WTC11 (cell line): ENCODE measurements at regions not wholly inside any gene's neighbourhood (a gene's known extent, or its start where the extent isn't known, plus 50 kb on each side); places are given as distances from the start of the nearest gene placed in this dataset.

Experiments
- ATAC-seq: fragments of 200-7000 bp; cut with Tn5 transposase; 2 replicates; pipeline ENCODE4 v1.10.0; 2021; ENCODE audit warnings: mild to moderate bottlenecking, moderate library complexity
- CTCF ChIA-PET: fragments of 300-600 bp; sonication (Branson Sonifier 250); formaldehyde crosslinking; loops from one replicate; lab custom pipeline; 2021; ENCODE audit warnings: antibody characterized with exemption; lab: Charles Lee
- POLR2A ChIA-PET: fragments of 350-600 bp; sonication (Branson Sonifier 250); formaldehyde crosslinking; loops from one replicate; lab custom pipeline; 2021; ENCODE audit warnings: antibody characterized with exemption; lab: Charles Lee
- DNase-seq: peaks from one replicate; pipeline ENCODE4 v3.0.0; 2021; ENCODE audit warnings: low spot score
- H3K27ac Mint-ChIP-seq: 2 replicates; pipeline ENCODE4 v1.8.0; 2021; ENCODE audit warnings: mixed read lengths
- H3K27me3 Mint-ChIP-seq: 2 replicates; pipeline ENCODE4 v1.8.0; 2021; ENCODE audit warnings: low read depth, mild to moderate bottlenecking, moderate library complexity, mixed read lengths
- H3K36me3 Mint-ChIP-seq: 2 replicates; pipeline ENCODE4 v1.8.0; 2021; ENCODE audit warnings: mixed read lengths
- H3K4me1 Mint-ChIP-seq: 2 replicates; pipeline ENCODE4 v1.8.0; 2022; ENCODE audit warnings: mixed read lengths
- H3K4me3 Mint-ChIP-seq: 2 replicates; pipeline ENCODE4 v1.8.0; 2021; ENCODE audit warnings: mild to moderate bottlenecking, moderate library complexity, mixed read lengths
- H3K9me3 Mint-ChIP-seq: 2 replicates; pipeline ENCODE4 v1.8.0; 2021; ENCODE audit warnings: mixed read lengths
- EMX1 ChIP-seq: fragments of 250-450 bp; sonication (Bioruptor Pico); IDR thresholded peaks from 2 replicates; pipeline ENCODE4 v1.8.0; 2021; ENCODE audit warnings: mild to moderate bottlenecking
- ETV6 ChIP-seq: sonication (generic); formaldehyde crosslinking; IDR thresholded peaks from 2 replicates; pipeline ENCODE4 v1.8.1; 2022; ENCODE audit warnings: mild to moderate bottlenecking, missing genetic modification reagents
- GTF2I ChIP-seq: fragments of 250-450 bp; sonication (Bioruptor Pico); conservative IDR thresholded peaks from 2 replicates; pipeline ENCODE4 v1.4.0; 2021; ENCODE audit warnings: mild to moderate bottlenecking
- JUN ChIP-seq: sonication (generic); formaldehyde crosslinking; IDR thresholded peaks from 2 replicates; pipeline ENCODE4 v1.8.0; 2023; ENCODE audit warnings: mild to moderate bottlenecking, missing genetic modification reagents
- MYBL2 ChIP-seq: sonication (generic); formaldehyde crosslinking; IDR thresholded peaks from 2 replicates; pipeline ENCODE4 v1.8.1; 2023; ENCODE audit warnings: mild to moderate bottlenecking, moderate library complexity, missing genetic modification reagents
- NFYB ChIP-seq: sonication (generic); formaldehyde crosslinking; conservative IDR thresholded peaks from 2 replicates; pipeline ENCODE4 v1.8.0; 2022; ENCODE audit warnings: low read depth, missing genetic modification reagents
- NR2C2 ChIP-seq: sonication (generic); formaldehyde crosslinking; IDR thresholded peaks from 2 replicates; pipeline ENCODE4 v1.8.0; 2022; ENCODE audit warnings: mild to moderate bottlenecking, missing genetic modification reagents
- RORB ChIP-seq: fragments of 250-450 bp; sonication (Bioruptor Pico); IDR thresholded peaks from 2 replicates; pipeline ENCODE4 v1.9.0; 2021; ENCODE audit warnings: mild to moderate bottlenecking
- SOX15 ChIP-seq: fragments of 250-450 bp; sonication (Bioruptor Pico); IDR thresholded peaks from 2 replicates; pipeline ENCODE4 v1.9.0; 2021; ENCODE audit warnings: mild to moderate bottlenecking
- TCF7 ChIP-seq: sonication (generic); formaldehyde crosslinking; IDR thresholded peaks from 2 replicates; pipeline ENCODE4 v1.8.0; 2022; ENCODE audit warnings: mild to moderate bottlenecking, low read depth, missing genetic modification reagents, moderate library complexity
- TEAD1 ChIP-seq: sonication (generic); formaldehyde crosslinking; IDR thresholded peaks from 2 replicates; pipeline ENCODE4 v1.8.0; 2022; ENCODE audit warnings: mild to moderate bottlenecking, missing genetic modification reagents
- TP53 ChIP-seq: sonication (generic); formaldehyde crosslinking; IDR thresholded peaks from 2 replicates; pipeline ENCODE4 v1.8.1; 2023; ENCODE audit warnings: mild to moderate bottlenecking, missing genetic modification reagents
- ZNF263 ChIP-seq: sonication (generic); formaldehyde crosslinking; IDR thresholded peaks from 2 replicates; pipeline ENCODE4 v1.8.1; 2022; ENCODE audit warnings: low read depth, mild to moderate bottlenecking, moderate library complexity, missing genetic modification reagents
- ZNF396 ChIP-seq: fragments of 250-450 bp; sonication (Bioruptor Pico); IDR thresholded peaks from 2 replicates; pipeline ENCODE4 v1.8.0; 2021; ENCODE audit warnings: mild to moderate bottlenecking, moderate library complexity, borderline replicate concordance
- TF ChIP-seq, protein P1 (sequence below): sonication (generic); formaldehyde crosslinking; IDR thresholded peaks from 2 replicates; pipeline ENCODE4 v1.8.0; 2022; ENCODE audit warnings: mild to moderate bottlenecking, missing genetic modification reagents
- TF ChIP-seq, protein P2 (sequence below): sonication (generic); formaldehyde crosslinking; IDR thresholded peaks from 2 replicates; pipeline ENCODE4 v1.8.1; 2023; ENCODE audit warnings: mild to moderate bottlenecking, missing genetic modification reagents, moderate library complexity
- TF ChIP-seq, protein P3 (sequence below): fragments of 250-450 bp; sonication (Bioruptor Pico); conservative IDR thresholded peaks from 2 replicates; pipeline ENCODE4 v1.9.0; 2021; ENCODE audit warnings: mild to moderate bottlenecking
- TF ChIP-seq, protein P4 (sequence below): sonication (generic); formaldehyde crosslinking; IDR thresholded peaks from 2 replicates; pipeline ENCODE4 v1.8.0; 2023; ENCODE audit warnings: missing genetic modification reagents, mild to moderate bottlenecking, borderline replicate concordance
- TF ChIP-seq, protein P5 (sequence below): sonication (generic); formaldehyde crosslinking; IDR thresholded peaks from 2 replicates; pipeline ENCODE4 v1.8.1; 2023; ENCODE audit warnings: mild to moderate bottlenecking, missing genetic modification reagents, moderate library complexity
- TF ChIP-seq, protein P6 (sequence below): sonication (generic); formaldehyde crosslinking; IDR thresholded peaks from 2 replicates; pipeline ENCODE4 v1.8.0; 2022; ENCODE audit warnings: mild to moderate bottlenecking, missing genetic modification reagents

DNA sequence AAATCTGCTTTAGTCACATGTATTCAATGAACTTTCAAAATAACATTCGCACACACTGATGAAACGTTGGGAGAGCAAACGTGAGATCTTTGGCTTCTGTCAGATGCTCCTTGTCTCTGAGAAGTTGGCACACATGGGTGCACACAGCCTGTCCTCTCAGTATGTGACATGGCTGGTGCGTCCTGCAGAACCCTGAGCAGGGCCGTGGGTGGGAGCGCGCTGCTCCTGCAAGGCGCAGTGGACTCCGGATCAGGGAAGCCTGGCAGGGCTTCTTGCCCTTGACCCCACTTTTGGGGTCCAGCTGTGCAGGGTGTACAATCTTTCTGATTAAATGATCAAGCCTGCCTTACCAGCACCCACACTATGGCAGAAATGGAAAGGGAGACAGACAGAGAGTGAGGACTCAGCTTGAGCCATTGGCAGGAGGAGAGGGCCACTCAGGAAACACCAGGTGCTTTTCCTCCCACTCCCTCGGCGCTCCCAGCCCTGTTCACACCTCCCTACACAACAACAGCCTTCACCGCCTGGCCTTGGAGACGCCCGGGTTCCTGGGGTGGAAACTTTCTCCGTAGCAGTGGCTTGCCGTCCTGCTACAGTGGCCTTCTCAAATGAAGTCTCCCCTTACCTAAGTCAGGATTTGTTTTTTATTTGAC is 108.4 kb upstream of the SNTG2 start:
- H3K9me3 Mint-ChIP-seq: peaks cover 7% of the 10 kb centered on the region
- H3K27me3 Mint-ChIP-seq: peaks cover 6% of the 10 kb centered on the region; the same call in 1 of the 2 replicates
- no peak overlapping the region for H3K4me3 Mint-ChIP-seq
- ChIA-PET POLR2A (no interaction called here), CTCF (no interaction called here)
- DNase-seq (no peak), ATAC-seq (peak; percentile 34)
- H3K27ac Mint-ChIP-seq: peak overlapping the region; percentile 60; the same call in 1 of the 2 replicates
- H3K36me3 Mint-ChIP-seq: no peaks in the 10 kb centered on the region
- TF ChIP-seq RORB (no peak), ETV6 (no peak), TEAD1 (CRISPR knock-in tag) (no peak), GTF2I (CRISPR knock-in tag) (no peak), MYBL2 (no peak), NFYB (CRISPR knock-in tag) (no peak), SOX15 (CRISPR knock-in tag) (no peak), ZNF263 (CRISPR knock-in tag) (no peak), JUN (CRISPR knock-in tag) (no peak), NR2C2 (CRISPR knock-in tag) (no peak), ZNF396 (no peak), TP53 (no peak), TCF7 (CRISPR knock-in tag) (no peak), EMX1 (no peak)
- TF ChIP-seq, protein P1, sequence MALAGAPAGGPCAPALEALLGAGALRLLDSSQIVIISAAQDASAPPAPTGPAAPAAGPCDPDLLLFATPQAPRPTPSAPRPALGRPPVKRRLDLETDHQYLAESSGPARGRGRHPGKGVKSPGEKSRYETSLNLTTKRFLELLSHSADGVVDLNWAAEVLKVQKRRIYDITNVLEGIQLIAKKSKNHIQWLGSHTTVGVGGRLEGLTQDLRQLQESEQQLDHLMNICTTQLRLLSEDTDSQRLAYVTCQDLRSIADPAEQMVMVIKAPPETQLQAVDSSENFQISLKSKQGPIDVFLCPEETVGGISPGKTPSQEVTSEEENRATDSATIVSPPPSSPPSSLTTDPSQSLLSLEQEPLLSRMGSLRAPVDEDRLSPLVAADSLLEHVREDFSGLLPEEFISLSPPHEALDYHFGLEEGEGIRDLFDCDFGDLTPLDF (CRISPR knock-in tag): no peak
- TF ChIP-seq, protein P2, sequence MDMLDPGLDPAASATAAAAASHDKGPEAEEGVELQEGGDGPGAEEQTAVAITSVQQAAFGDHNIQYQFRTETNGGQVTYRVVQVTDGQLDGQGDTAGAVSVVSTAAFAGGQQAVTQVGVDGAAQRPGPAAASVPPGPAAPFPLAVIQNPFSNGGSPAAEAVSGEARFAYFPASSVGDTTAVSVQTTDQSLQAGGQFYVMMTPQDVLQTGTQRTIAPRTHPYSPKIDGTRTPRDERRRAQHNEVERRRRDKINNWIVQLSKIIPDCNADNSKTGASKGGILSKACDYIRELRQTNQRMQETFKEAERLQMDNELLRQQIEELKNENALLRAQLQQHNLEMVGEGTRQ: no peak
- TF ChIP-seq, protein P3, sequence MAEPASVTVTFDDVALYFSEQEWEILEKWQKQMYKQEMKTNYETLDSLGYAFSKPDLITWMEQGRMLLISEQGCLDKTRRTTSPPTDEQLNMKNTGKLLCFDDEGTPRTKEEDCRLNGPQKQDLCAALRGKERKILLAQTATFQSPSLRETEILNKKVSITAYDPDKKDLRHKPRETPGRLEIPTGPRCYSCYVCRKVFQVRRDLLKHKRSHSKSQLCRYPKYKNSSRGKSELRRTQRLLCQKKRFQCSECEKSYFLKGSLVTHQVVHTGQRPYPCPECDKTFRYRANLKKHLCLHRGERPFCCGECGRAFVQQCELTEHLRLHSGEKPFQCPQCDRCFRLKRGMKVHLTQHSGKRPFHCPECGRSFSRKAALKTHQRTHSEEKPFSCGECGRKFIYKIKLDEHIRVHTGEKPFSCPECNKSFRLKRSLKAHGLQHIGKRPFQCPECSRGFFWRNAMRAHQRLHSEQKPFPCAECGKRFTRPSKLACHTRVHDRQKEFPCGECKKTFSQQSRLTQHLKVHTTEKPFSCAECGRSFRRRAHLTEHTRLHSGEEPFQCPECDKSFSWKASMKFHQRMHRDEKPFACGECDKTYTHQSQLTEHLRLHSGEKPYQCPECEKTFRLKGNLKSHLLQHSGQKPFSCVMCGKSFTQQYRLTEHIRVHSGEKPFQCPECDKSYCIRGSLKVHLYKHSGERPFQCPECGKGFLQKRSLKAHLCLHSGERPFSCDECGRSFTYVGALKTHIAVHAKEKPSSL (CRISPR knock-in tag): no peak
- TF ChIP-seq, protein P4, sequence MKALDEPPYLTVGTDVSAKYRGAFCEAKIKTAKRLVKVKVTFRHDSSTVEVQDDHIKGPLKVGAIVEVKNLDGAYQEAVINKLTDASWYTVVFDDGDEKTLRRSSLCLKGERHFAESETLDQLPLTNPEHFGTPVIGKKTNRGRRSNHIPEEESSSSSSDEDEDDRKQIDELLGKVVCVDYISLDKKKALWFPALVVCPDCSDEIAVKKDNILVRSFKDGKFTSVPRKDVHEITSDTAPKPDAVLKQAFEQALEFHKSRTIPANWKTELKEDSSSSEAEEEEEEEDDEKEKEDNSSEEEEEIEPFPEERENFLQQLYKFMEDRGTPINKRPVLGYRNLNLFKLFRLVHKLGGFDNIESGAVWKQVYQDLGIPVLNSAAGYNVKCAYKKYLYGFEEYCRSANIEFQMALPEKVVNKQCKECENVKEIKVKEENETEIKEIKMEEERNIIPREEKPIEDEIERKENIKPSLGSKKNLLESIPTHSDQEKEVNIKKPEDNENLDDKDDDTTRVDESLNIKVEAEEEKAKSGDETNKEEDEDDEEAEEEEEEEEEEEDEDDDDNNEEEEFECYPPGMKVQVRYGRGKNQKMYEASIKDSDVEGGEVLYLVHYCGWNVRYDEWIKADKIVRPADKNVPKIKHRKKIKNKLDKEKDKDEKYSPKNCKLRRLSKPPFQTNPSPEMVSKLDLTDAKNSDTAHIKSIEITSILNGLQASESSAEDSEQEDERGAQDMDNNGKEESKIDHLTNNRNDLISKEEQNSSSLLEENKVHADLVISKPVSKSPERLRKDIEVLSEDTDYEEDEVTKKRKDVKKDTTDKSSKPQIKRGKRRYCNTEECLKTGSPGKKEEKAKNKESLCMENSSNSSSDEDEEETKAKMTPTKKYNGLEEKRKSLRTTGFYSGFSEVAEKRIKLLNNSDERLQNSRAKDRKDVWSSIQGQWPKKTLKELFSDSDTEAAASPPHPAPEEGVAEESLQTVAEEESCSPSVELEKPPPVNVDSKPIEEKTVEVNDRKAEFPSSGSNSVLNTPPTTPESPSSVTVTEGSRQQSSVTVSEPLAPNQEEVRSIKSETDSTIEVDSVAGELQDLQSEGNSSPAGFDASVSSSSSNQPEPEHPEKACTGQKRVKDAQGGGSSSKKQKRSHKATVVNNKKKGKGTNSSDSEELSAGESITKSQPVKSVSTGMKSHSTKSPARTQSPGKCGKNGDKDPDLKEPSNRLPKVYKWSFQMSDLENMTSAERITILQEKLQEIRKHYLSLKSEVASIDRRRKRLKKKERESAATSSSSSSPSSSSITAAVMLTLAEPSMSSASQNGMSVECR: no peak
- TF ChIP-seq, protein P5, sequence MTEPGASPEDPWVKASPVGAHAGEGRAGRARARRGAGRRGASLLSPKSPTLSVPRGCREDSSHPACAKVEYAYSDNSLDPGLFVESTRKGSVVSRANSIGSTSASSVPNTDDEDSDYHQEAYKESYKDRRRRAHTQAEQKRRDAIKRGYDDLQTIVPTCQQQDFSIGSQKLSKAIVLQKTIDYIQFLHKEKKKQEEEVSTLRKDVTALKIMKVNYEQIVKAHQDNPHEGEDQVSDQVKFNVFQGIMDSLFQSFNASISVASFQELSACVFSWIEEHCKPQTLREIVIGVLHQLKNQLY (CRISPR knock-in tag): no peak
- TF ChIP-seq, protein P6, sequence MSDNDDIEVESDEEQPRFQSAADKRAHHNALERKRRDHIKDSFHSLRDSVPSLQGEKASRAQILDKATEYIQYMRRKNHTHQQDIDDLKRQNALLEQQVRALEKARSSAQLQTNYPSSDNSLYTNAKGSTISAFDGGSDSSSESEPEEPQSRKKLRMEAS (CRISPR knock-in tag): no peak
- H3K4me1 Mint-ChIP-seq: peaks cover 22% of the 10 kb centered on the region
